HUES48 (cell line): ENCODE measurements at regions not wholly inside any gene's neighbourhood (a gene's known extent, or its start where the extent isn't known, plus 50 kb on each side); places are given as distances from the start of the nearest gene placed in this dataset.

Experiments used
- H3K27ac ChIP-seq: one replicate; pipeline ENCODE4 v1.7.0; 2013; ENCODE audit warnings: low read depth, low read length, inconsistent platforms
- H3K27me3 ChIP-seq: 2 replicates; pipeline ENCODE4 v1.6.1; 2013; ENCODE audit warnings: mild to moderate bottlenecking, low read length; ENCODE audit not compliant: control insufficient read depth, insufficient read depth
- H3K36me3 ChIP-seq: 2 replicates; pipeline ENCODE4 v1.6.1; 2013; ENCODE audit warnings: low read length; ENCODE audit not compliant: control insufficient read depth, insufficient read depth
- H3K4me1 ChIP-seq: 2 replicates; pipeline ENCODE4 v1.6.1; 2013; ENCODE audit warnings: mild to moderate bottlenecking, low read length; ENCODE audit not compliant: control insufficient read depth, insufficient read depth
- H3K4me3 ChIP-seq: 2 replicates; pipeline ENCODE4 v1.5.1; 2013; ENCODE audit warnings: mild to moderate bottlenecking, low read depth, low read length
- H3K9ac ChIP-seq: 2 replicates; pipeline ENCODE4 v1.6.1; 2013; ENCODE audit warnings: mild to moderate bottlenecking, low read depth, low read length, moderate library complexity
- H3K9me3 ChIP-seq: 2 replicates; pipeline ENCODE4 v1.6.1; 2013; ENCODE audit warnings: low read length; ENCODE audit not compliant: control insufficient read depth, insufficient read depth

- Histone ChIP-seq H3K4me1 (no peaks in the 10 kb centered on the region), H3K9me3 (0 out of 2 replicates have a peak, but pooled peaks cover 6% of the 10 kb centered on the region), H3K36me3 (no peaks in the 10 kb centered on the region), H3K27me3 (no peaks in the 10 kb centered on the region), H3K9ac (no peak overlapping the region), H3K4me3 (no peak overlapping the region), H3K27ac (no peak overlapping the region)
Observed at GRCh38 chr3:188076176-188076575, 77.8 kb upstream of the LPP start.

DNA sequence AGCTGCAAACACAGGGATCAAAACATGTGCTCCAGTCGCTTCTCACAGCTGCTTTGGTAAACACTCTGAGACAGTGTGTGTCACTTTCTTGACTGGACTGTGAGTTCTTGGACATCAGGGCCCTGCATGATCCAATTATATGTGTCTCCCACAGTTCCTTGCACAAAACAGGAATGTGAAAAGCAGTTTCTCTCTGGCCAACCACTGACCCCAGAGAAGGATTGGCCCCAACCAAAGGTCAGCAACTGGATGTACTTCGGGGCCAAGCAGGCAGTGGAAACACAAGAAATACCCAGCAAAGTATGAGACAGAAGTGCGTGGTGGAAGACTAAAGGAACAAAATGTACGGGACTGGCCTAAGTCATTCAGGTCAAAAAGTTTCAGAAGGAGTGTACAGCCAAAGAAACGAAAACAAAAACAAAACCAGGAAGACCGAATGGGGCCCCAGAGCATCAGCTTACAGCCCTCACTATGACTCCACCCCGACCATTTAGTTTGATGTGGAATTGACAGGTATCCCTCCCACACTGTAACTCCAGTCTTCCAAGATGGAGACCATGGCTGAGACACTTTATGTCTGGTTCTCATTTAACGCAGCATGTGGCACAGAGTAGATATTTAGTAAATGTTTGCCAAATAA is 76.7 kb upstream of the LPP start:
- no peak overlapping the region for H3K27ac ChIP-seq
- H3K4me3 ChIP-seq = no peak overlapping the region
- no peak overlapping the region for H3K9ac ChIP-seq
- H3K4me1 ChIP-seq = no peaks in the 10 kb centered on the region
- H3K9me3 ChIP-seq = 0 out of 2 replicates have a peak, but pooled peaks cover 6% of the 10 kb centered on the region
- H3K27me3 ChIP-seq = no peaks in the 10 kb centered on the region
- H3K36me3 ChIP-seq = no peaks in the 10 kb centered on the region

GRCh38 chr3:188080091-188080490 is 73.9 kb upstream of the LPP start:
- Histone ChIP-seq H3K9me3 (0 out of 2 replicates have a peak, but pooled peaks cover 6% of the 10 kb centered on the region), H3K27ac (no peak overlapping the region), H3K36me3 (no peaks in the 10 kb centered on the region), H3K4me3 (no peak overlapping the region), H3K4me1 (peaks cover 2% of the 10 kb centered on the region; the same call in 1 of the 2 replicates), H3K27me3 (no peaks in the 10 kb centered on the region), H3K9ac (no peak overlapping the region)

DNA sequence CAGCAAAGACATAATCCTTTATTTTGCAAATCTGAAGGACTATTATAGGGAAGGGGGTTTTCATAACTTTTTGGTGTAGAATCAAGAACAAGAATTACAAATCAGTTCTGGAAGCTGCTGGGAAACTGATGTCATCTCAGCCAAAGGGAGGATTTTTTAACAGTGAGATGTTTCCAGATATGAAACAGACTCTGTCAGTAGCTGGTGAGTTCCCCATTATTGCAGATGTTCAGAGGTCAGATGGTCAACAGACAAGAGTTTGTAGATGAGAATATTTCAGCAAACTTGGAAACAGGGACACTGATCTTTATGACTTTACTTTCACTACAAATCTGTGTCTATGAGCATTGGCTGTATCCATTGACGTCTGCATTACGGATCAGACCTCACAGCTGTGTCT is 71.9 kb upstream of the LPP start:
- Histone ChIP-seq H3K27me3 (no peaks in the 10 kb centered on the region), H3K36me3 (no peaks in the 10 kb centered on the region), H3K4me1 (peaks cover 2% of the 10 kb centered on the region; the same call in 1 of the 2 replicates), H3K4me3 (no peak overlapping the region), H3K9me3 (0 out of 2 replicates have a peak, but pooled peaks cover 6% of the 10 kb centered on the region), H3K27ac (no peak overlapping the region), H3K9ac (no peak overlapping the region)

GRCh38 chr3:188082450-188082849 is 71.5 kb upstream of the LPP start:
- no peaks in the 10 kb centered on the region for H3K27me3 ChIP-seq
- H3K9me3 ChIP-seq = 0 out of 2 replicates have a peak, but pooled peaks cover 6% of the 10 kb centered on the region
- peaks cover 2% of the 10 kb centered on the region; the same call in 1 of the 2 replicates for H3K4me1 ChIP-seq
- H3K27ac ChIP-seq = no peak overlapping the region
- H3K4me3 ChIP-seq = no peak overlapping the region
- H3K9ac ChIP-seq = no peak overlapping the region
- H3K36me3 ChIP-seq = no peaks in the 10 kb centered on the region

DNA sequence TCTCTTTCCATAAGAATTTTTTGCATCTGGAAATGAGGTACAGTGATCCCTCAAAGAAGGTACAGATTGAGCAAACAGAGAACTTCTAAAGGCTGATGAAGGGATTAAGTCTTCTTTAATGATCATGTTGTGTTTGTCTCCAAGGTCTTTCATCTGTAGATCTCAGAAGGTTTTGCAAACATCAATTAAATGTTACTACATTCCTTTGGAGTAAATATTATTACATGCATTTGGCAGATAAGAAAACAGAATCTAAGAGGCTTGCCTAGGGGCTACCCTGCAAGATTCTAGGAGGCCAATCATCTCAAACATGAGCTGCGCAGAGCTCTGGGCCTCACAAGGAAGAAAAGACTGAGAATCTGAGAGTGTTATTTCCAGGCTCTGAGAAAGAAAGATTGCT is 70.9 kb upstream of the LPP start:
- H3K4me1 ChIP-seq = peaks cover 2% of the 10 kb centered on the region; the same call in 1 of the 2 replicates
- no peak overlapping the region for H3K9ac ChIP-seq
- H3K9me3 ChIP-seq = 0 out of 2 replicates have a peak, but pooled peaks cover 6% of the 10 kb centered on the region
- H3K27ac ChIP-seq = no peak overlapping the region
- no peaks in the 10 kb centered on the region for H3K36me3 ChIP-seq
- H3K27me3 ChIP-seq = no peaks in the 10 kb centered on the region
- no peak overlapping the region for H3K4me3 ChIP-seq

GRCh38 chr3:188084752-188085583 is 69.0 kb upstream of the LPP start:
- Histone ChIP-seq H3K9me3 (0 out of 2 replicates have a peak, but pooled peaks cover 3% of the 10 kb centered on the region), H3K36me3 (no peaks in the 10 kb centered on the region), H3K4me1 (peaks cover 2% of the 10 kb centered on the region; the same call in 1 of the 2 replicates), H3K27me3 (no peaks in the 10 kb centered on the region), H3K4me3 (no peak overlapping the region), H3K9ac (no peak overlapping the region), H3K27ac (no peak overlapping the region)

DNA sequence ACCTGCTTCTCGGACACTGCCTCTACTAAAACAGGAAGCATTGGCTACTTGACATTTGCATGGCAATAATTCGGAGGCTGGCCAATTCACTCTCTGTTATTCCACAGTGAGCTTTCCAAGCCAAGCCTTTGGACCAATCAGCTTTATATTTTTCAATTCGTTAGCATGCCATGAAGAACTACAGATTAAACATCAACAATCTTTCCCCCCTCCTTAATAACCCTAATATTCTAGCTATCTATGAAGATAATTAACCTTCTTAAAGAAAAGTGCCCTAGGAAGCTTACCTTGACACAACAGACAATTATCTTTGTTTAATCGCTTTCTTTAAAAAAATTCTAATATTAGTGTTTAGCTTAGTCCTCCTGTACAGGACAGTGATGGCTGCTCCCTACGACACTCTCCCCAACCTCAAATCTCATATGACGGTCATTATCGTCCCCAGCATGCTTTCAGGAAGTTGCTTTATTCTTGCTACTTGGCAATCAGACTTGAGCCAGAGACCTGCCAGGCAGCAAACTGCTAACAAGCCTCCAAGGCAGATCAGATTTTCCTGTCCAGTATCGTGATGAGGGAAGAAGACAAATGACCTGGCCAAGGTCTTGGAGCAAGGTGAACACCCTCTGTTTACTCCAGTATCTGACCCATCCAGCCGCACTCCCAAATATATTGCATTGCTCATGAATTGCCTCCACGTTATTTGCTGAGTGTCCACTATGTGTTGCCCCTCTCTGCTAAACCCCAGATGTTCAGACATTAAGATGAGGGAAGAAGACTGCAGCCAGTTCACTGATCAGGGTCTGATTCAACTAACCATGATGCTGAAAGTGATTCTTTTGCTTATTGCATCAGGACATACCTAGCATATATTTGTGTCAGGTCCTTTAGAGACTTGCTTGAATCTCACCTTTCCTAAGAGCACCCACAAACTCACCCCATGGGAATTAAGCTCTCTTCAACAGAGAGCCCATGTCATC is 68.1 kb upstream of the LPP start:
- Histone ChIP-seq H3K9ac (no peak overlapping the region), H3K36me3 (no peaks in the 10 kb centered on the region), H3K27ac (no peak overlapping the region), H3K27me3 (no peaks in the 10 kb centered on the region), H3K9me3 (no peaks in the 10 kb centered on the region), H3K4me3 (no peak overlapping the region), H3K4me1 (peaks cover 2% of the 10 kb centered on the region; the same call in 1 of the 2 replicates)

- H3K4me1 ChIP-seq = peaks cover 2% of the 10 kb centered on the region; the same call in 1 of the 2 replicates
- no peak overlapping the region for H3K27ac ChIP-seq
- H3K9ac ChIP-seq = no peak overlapping the region
- H3K36me3 ChIP-seq = no peaks in the 10 kb centered on the region
- no peak overlapping the region for H3K4me3 ChIP-seq
- no peaks in the 10 kb centered on the region for H3K9me3 ChIP-seq
- no peaks in the 10 kb centered on the region for H3K27me3 ChIP-seq
Observed at GRCh38 chr3:188088948-188089685, 64.8 kb upstream of the LPP start.
